ENCODE measurements at regions not wholly inside any gene's neighbourhood (a gene's known extent, or its start where the extent isn't known, plus 50 kb on each side); places are given as distances from the start of the nearest gene placed in this dataset.

GRCh38 chrX:97847885-97848679 lies 964.4 kb downstream of the RPA4 start:
- Histone ChIP-seq H3K36me3 (ENCODE audit: control insufficient read depth in 2 of 3, insufficient read depth in 3 of 3, low read length in 3 of 3) (no peaks in the 10 kb centered on the region), H3K27me3 (ENCODE audit: control insufficient read depth in 2 of 2, insufficient read depth in 2 of 2, low read length in 2 of 2) (no peaks in the 10 kb centered on the region), H3K4me1 (ENCODE audit: control insufficient read depth in 2 of 2, insufficient read depth in 2 of 2, low read length in 2 of 2) (no peaks in the 10 kb centered on the region), H3K27ac (ENCODE audit: low read depth, low read length) (no peak overlapping the region), H3K4me3 (ENCODE audit: low read length) (no peak overlapping the region), H3K9me3 (ENCODE audit: control insufficient read depth in 2 of 3, low read length in 3 of 3) (no peaks in the 10 kb centered on the region)
- Mint-ChIP-seq H3K27ac (no peak overlapping the region), H3K36me3 (peaks cover 0 to 2% (median 0%) of the 10 kb centered on the region in 5 donors), H3K4me1 (no peaks in the 10 kb centered on the region), H3K9me3 (peaks cover 0 to 32% (median 10%) of the 10 kb centered on the region in 11 donors), H3K4me3 (no peak overlapping the region), H3K27me3 (no peaks in the 10 kb centered on the region)
- no peak for ATAC-seq
- DNase-seq = no peak
- CTCF ChIA-PET = no interaction called here
- intact Hi-C loops (cut with micrococcal nuclease) = no loop called here
- POLR2A ChIA-PET = no interaction called here

- Mint-ChIP-seq H3K9me3 (peaks cover 0 to 23% (median 10%) of the 10 kb centered on the region in 11 donors), H3K36me3 (no peaks in the 10 kb centered on the region), H3K27ac (no peak overlapping the region), H3K27me3 (no peaks in the 10 kb centered on the region), H3K4me1 (no peaks in the 10 kb centered on the region), H3K4me3 (no peak overlapping the region)
- Histone ChIP-seq H3K4me3 (ENCODE audit: low read length) (no peak overlapping the region), H3K4me1 (ENCODE audit: control insufficient read depth in 2 of 2, insufficient read depth in 2 of 2, low read length in 2 of 2) (no peaks in the 10 kb centered on the region), H3K9me3 (ENCODE audit: control insufficient read depth in 2 of 3, low read length in 3 of 3) (no peaks in the 10 kb centered on the region), H3K36me3 (ENCODE audit: control insufficient read depth in 2 of 3, insufficient read depth in 3 of 3, low read length in 3 of 3) (no peaks in the 10 kb centered on the region), H3K27ac (ENCODE audit: low read depth, low read length) (no peak overlapping the region), H3K27me3 (ENCODE audit: control insufficient read depth in 2 of 2, insufficient read depth in 2 of 2, low read length in 2 of 2) (no peaks in the 10 kb centered on the region)
- ATAC-seq (no peak), DNase-seq (no peak)
- ChIA-PET CTCF (no interaction called here), POLR2A (no interaction called here)
- intact Hi-C loops (cut with micrococcal nuclease) = no loop called here
These were observed 966.2 kb downstream of the RPA4 start for GRCh38 chrX:97849951-97850350.

GRCh38 chrX:97850911-97851310 lies 967.2 kb downstream of the RPA4 start:
- no peaks in the 10 kb centered on the region for H3K36me3 ChIP-seq (ENCODE audit: control insufficient read depth in 2 of 3, insufficient read depth in 3 of 3, low read length in 3 of 3)
- no peaks in the 10 kb centered on the region for H3K4me1 ChIP-seq (ENCODE audit: control insufficient read depth in 2 of 2, insufficient read depth in 2 of 2, low read length in 2 of 2)
- CTCF ChIA-PET = no interaction called here
- Mint-ChIP-seq H3K36me3 (no peaks in the 10 kb centered on the region), H3K27me3 (no peaks in the 10 kb centered on the region), H3K4me3 (no peak overlapping the region), H3K4me1 (no peaks in the 10 kb centered on the region), H3K27ac (no peak overlapping the region), H3K9me3 (peaks cover 0 to 16% (median 6%) of the 10 kb centered on the region in 11 donors)
- no peak overlapping the region for H3K27ac ChIP-seq (ENCODE audit: low read depth, low read length)
- POLR2A ChIA-PET = no interaction called here
- H3K27me3 ChIP-seq (ENCODE audit: control insufficient read depth in 2 of 2, insufficient read depth in 2 of 2, low read length in 2 of 2) = no peaks in the 10 kb centered on the region
- no peak overlapping the region for H3K4me3 ChIP-seq (ENCODE audit: low read length)
- ATAC-seq (no peak), DNase-seq (no peak)
- no peaks in the 10 kb centered on the region for H3K9me3 ChIP-seq (ENCODE audit: control insufficient read depth in 2 of 3, low read length in 3 of 3)
- intact Hi-C loops (cut with micrococcal nuclease) = no loop called here

GRCh38 chrX:97854086-97854485 lies 970.4 kb downstream of the RPA4 start:
- Mint-ChIP-seq H3K36me3 (no peaks in the 10 kb centered on the region), H3K4me1 (no peaks in the 10 kb centered on the region), H3K27me3 (no peaks in the 10 kb centered on the region), H3K9me3 (peaks cover 0 to 5% (median 0%) of the 10 kb centered on the region in 11 donors), H3K27ac (no peak overlapping the region), H3K4me3 (no peak overlapping the region)
- Histone ChIP-seq H3K36me3 (ENCODE audit: control insufficient read depth in 2 of 3, insufficient read depth in 3 of 3, low read length in 3 of 3) (no peaks in the 10 kb centered on the region), H3K27me3 (ENCODE audit: control insufficient read depth in 2 of 2, insufficient read depth in 2 of 2, low read length in 2 of 2) (no peaks in the 10 kb centered on the region), H3K4me3 (ENCODE audit: low read length) (no peak overlapping the region), H3K27ac (ENCODE audit: low read depth, low read length) (no peak overlapping the region), H3K9me3 (ENCODE audit: control insufficient read depth in 2 of 3, low read length in 3 of 3) (no peaks in the 10 kb centered on the region), H3K4me1 (ENCODE audit: control insufficient read depth in 2 of 2, insufficient read depth in 2 of 2, low read length in 2 of 2) (no peaks in the 10 kb centered on the region)
- CTCF ChIA-PET = no interaction called here
- ATAC-seq (no peak), DNase-seq (no peak)
- intact Hi-C loops (cut with micrococcal nuclease) = no loop called here
- POLR2A ChIA-PET = no interaction called here

GRCh38 chrX:97858592-97858991 lies 974.9 kb downstream of the RPA4 start:
- Mint-ChIP-seq H3K9me3 (no peaks in the 10 kb centered on the region), H3K27me3 (no peaks in the 10 kb centered on the region), H3K4me1 (no peaks in the 10 kb centered on the region), H3K27ac (no peak overlapping the region), H3K4me3 (no peak overlapping the region), H3K36me3 (no peaks in the 10 kb centered on the region)
- intact Hi-C loops (cut with micrococcal nuclease) = no loop called here
- Histone ChIP-seq H3K27me3 (ENCODE audit: control insufficient read depth in 2 of 2, insufficient read depth in 2 of 2, low read length in 2 of 2) (no peaks in the 10 kb centered on the region), H3K27ac (ENCODE audit: low read depth, low read length) (no peak overlapping the region), H3K4me3 (ENCODE audit: low read length) (no peak overlapping the region), H3K36me3 (ENCODE audit: control insufficient read depth in 2 of 3, insufficient read depth in 3 of 3, low read length in 3 of 3) (no peaks in the 10 kb centered on the region), H3K4me1 (ENCODE audit: control insufficient read depth in 2 of 2, insufficient read depth in 2 of 2, low read length in 2 of 2) (no peaks in the 10 kb centered on the region), H3K9me3 (ENCODE audit: control insufficient read depth in 2 of 3, low read length in 3 of 3) (no peaks in the 10 kb centered on the region)
- ChIA-PET POLR2A (no interaction called here), CTCF (no interaction called here)
- no peak for ATAC-seq
- no peak for DNase-seq

GRCh38 chrX:97860226-97860625 lies 976.5 kb downstream of the RPA4 start:
- Histone ChIP-seq H3K4me1 (ENCODE audit: control insufficient read depth in 2 of 2, insufficient read depth in 2 of 2, low read length in 2 of 2) (no peaks in the 10 kb centered on the region), H3K4me3 (ENCODE audit: low read length) (no peak overlapping the region), H3K9me3 (ENCODE audit: control insufficient read depth in 2 of 3, low read length in 3 of 3) (no peaks in the 10 kb centered on the region), H3K27ac (ENCODE audit: low read depth, low read length) (no peak overlapping the region), H3K27me3 (ENCODE audit: control insufficient read depth in 2 of 2, insufficient read depth in 2 of 2, low read length in 2 of 2) (no peaks in the 10 kb centered on the region), H3K36me3 (ENCODE audit: control insufficient read depth in 2 of 3, insufficient read depth in 3 of 3, low read length in 3 of 3) (no peaks in the 10 kb centered on the region)
- no peak for DNase-seq
- Mint-ChIP-seq H3K4me3 (no peak overlapping the region), H3K36me3 (no peaks in the 10 kb centered on the region), H3K9me3 (no peaks in the 10 kb centered on the region), H3K27me3 (no peaks in the 10 kb centered on the region), H3K27ac (no peak overlapping the region), H3K4me1 (no peaks in the 10 kb centered on the region)
- ChIA-PET CTCF (no interaction called here), POLR2A (no interaction called here)
- ATAC-seq = no peak
- intact Hi-C loops (cut with micrococcal nuclease) = no loop called here

- H3K9me3 ChIP-seq (ENCODE audit: control insufficient read depth in 2 of 3, low read length in 3 of 3) = no peaks in the 10 kb centered on the region
- intact Hi-C loops (cut with micrococcal nuclease) = no loop called here
These were observed 979.6 kb downstream of the RPA4 start for GRCh38 chrX:97863261-97863660.

More at GRCh38 chrX:97863261-97863660, 979.6 kb downstream of the RPA4 start:
- ChIA-PET CTCF (no interaction called here), POLR2A (no interaction called here)
- Mint-ChIP-seq H3K27ac (no peak overlapping the region), H3K36me3 (no peaks in the 10 kb centered on the region), H3K4me1 (no peaks in the 10 kb centered on the region), H3K27me3 (peaks cover 0 to 2% (median 0%) of the 10 kb centered on the region in 5 donors), H3K4me3 (no peak overlapping the region), H3K9me3 (peaks cover 0 to under 1% (median 0%) of the 10 kb centered on the region in 11 donors)
- H3K4me1 ChIP-seq (ENCODE audit: control insufficient read depth in 2 of 2, insufficient read depth in 2 of 2, low read length in 2 of 2) = no peaks in the 10 kb centered on the region
- no peak overlapping the region for H3K27ac ChIP-seq (ENCODE audit: low read depth, low read length)
- no peak overlapping the region for H3K4me3 ChIP-seq (ENCODE audit: low read length)
- ATAC-seq (no peak), DNase-seq (no peak)
- no peaks in the 10 kb centered on the region for H3K36me3 ChIP-seq (ENCODE audit: control insufficient read depth in 2 of 3, insufficient read depth in 3 of 3, low read length in 3 of 3)
- no peaks in the 10 kb centered on the region for H3K27me3 ChIP-seq (ENCODE audit: control insufficient read depth in 2 of 2, insufficient read depth in 2 of 2, low read length in 2 of 2)

Measured in naive thymus-derived CD4-positive, alpha-beta T cell (primary cell).